HG03442 (cell line): ENCODE measurements at regions not wholly inside any gene's neighbourhood (a gene's known extent, or its start where the extent isn't known, plus 50 kb on each side); places are given as distances from the start of the nearest gene placed in this dataset.
"Not testable (repeated sequence)": the region's sequence is repeated elsewhere in the genome, so short reads cannot be mapped to it uniquely, and the experiment has no call there.

ENCODE experiments used
- ATAC-seq: cut with Tn5 transposase; IDR thresholded peaks from one replicate; pipeline ENCODE4 v1.9.1; 2021; ENCODE audit warnings: mild to moderate bottlenecking, moderate library complexity; ENCODE audit not compliant: unreplicated experiment

DNA sequence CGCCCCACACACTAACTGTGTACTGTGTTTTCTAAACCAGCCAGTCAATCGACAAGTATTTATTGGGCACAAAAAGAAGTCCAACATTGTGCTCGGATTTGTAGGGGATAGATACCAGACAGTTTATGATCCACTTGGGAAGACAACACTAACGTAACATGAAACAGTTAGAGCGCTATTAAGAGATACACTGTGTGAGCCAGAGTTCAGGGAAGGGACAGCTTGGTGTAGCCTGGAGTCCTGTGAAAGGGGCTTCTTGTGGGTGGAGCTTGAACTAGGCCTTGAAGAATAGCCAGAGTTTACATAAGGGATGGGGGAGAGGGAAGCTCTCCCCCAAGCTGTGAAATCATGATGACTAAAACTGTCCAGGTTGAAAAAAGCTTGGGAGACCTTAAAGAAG, 176.4 kb upstream of the TCF4 start:
- ATAC-seq, result no peak

- no peak for ATAC-seq
Measured at GRCh38 chr18:55763805-55764204, 175.8 kb upstream of the TCF4 start.

DNA sequence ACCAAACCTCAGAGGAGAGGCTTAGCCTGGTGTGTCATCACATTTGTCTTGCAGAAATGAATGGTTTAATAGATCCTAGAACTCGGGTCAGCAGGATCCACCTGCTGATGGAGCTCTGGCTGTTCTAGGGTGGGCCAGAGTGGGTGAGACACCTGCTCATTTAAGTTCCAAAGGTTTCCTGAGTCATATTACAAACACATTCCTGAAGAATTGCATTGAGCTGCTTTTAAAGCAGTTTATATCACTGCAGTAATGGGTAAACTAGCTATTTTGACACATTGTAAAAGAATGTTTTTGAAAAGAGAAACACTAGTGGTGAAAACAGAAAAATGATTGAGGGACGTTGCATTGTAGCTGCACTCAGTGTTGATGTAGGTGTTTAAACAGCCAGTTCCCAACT, 175.3 kb upstream of the TCF4 start:
- no peak for ATAC-seq

DNA sequence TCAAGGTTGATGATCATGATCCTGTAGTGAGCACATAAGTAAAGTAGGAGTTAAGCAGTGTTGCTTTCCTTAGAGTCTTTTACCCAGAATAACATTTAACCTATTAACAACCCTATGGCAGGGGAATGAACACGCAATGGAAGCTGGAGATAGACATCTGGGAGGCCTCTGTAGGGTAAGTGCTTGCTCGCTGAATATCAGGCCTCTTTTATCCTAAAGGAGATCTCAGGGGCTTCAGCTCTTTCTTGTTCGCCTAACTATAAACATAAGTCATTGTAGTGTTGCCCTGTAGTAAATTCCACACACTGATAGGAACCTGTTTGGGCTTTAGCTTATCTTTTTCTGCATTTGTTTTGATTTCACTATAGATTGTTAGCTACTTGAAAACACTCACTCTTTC, 174.4 kb upstream of the TCF4 start:
- ATAC-seq, result no peak

DNA sequence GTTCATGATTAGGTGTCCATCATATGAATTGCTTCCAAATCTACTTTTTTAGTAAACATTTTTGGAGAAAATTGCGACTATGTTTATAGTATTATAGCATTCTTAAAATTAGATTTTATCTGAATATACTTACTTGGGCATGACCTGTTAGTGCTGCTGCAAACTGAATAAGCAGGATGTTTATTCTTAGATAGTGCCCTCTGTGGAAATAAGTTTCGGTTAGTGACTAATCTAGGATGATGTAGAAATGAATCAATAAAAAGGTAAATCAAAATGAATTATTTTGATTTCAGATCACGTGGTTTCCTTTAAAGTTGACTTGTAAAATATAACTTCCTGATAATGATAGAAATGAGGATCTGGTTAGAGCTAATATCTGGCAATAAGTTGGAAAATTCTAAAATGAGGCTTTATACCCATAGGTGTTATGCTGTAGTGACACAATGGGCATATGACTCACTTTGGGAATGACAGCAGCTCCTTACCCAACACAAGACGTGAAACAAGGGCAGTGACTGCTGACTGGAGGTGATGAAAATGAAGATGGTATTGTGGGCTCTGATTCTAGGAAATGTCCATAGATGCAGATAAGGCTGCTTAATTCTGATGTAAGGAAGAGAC, 165.8 kb upstream of the TCF4 start:
- no peak for ATAC-seq

- ATAC-seq, result no peak
Measured at GRCh38 chr18:55751476-55751875, 163.5 kb upstream of the TCF4 start.

- no peak for ATAC-seq
Measured at GRCh38 chr18:55748227-55748738, 160.3 kb upstream of the TCF4 start.

DNA sequence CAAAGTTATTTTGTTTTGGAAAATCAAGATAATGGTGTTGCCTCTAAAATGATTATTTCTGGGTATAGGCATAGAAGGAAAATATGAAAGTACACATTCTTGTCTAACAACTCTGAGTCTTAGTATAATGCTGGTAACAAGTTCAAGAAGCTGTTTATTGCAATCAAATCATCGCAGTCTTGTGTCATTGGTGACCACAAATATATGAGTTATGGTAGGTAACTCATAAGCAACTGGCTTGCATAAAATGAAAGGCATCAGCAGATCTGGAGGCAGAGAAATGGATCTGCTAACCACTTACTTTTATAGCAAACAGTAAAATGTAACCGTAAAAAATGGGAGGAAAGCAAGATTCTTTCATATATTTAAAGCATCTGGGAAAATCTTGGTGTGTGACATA, 156.2 kb upstream of the TCF4 start:
- no peak for ATAC-seq

DNA sequence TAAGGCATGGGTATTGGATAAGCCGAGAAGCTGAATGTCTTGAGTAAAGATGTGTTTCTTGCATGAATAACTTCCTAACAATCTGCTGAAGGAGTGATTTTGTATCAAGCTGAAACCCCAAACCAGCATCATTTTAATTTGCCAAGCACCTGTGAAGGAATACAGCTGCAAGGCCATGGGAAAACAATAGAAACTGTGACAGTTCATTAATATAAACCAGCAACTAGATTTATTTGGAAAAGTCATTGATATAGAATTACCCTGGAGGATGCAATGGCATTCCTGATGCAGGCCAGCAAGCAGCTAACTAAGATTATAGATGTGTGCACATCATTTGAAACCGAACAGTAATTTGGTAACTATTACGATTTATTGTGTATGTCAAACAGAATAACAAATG, 155.7 kb upstream of the TCF4 start:
- no peak for ATAC-seq

GRCh38 chr18:55743133-55743532, 155.1 kb upstream of the TCF4 start:
- no peak for ATAC-seq

GRCh38 chr18:55739488-55739887, 151.5 kb upstream of the TCF4 start:
- ATAC-seq, result no peak

DNA sequence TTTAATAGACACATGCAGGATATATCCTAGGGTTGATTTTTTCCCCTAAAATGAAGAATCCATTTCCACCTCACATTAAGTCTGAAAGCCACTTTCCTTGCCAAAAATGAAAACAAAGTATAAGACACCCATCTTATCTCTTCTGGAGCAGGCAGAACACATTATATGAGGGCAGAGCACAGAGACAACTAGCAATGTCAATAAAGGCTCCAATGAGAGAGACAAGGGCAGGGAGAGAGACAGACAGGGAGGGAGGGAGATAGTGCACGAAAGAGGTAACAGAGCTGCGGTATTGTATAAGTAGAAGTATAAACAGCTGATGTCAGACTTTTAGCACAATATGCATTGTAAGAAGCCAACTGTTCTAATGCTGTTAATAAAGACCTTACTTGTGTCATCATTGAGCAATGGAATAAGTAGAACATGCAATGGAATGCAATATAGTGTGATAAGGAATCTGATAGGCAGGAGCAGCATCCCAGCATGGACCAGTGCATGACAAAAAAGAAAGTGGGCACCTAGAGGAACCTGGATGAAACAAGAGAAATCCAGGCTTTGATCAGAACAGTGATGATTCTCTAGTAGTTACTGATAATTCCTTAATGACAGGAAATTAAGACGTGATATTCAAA, 150.6 kb upstream of the TCF4 start:
- no peak for ATAC-seq

GRCh38 chr18:55737781-55738468, 149.9 kb upstream of the TCF4 start:
- ATAC-seq, result no peak

DNA sequence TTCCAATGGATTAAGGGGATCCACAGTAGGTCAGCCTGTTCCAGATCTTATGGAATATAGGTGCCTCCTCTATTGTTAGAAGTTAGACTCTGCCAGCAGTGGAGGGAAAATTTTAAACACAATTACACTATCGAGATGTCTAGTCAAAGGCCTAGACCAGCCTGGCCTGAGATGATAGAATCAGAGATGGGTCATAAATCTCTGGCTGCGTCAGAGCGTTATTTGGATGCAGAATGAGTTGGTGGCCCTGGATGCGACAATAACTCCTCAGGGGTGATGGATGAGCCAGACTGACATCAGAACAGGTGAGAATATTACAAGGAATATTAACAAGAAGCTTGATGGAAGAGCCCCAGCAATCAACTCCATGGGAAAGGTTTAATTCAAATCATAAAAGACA, 149.3 kb upstream of the TCF4 start:
- ATAC-seq, result no peak

- ATAC-seq, result no peak
Measured at GRCh38 chr18:55735969-55736368, 148.0 kb upstream of the TCF4 start.

- no peak for ATAC-seq
Measured at GRCh38 chr18:55735199-55735855, 147.3 kb upstream of the TCF4 start.

DNA sequence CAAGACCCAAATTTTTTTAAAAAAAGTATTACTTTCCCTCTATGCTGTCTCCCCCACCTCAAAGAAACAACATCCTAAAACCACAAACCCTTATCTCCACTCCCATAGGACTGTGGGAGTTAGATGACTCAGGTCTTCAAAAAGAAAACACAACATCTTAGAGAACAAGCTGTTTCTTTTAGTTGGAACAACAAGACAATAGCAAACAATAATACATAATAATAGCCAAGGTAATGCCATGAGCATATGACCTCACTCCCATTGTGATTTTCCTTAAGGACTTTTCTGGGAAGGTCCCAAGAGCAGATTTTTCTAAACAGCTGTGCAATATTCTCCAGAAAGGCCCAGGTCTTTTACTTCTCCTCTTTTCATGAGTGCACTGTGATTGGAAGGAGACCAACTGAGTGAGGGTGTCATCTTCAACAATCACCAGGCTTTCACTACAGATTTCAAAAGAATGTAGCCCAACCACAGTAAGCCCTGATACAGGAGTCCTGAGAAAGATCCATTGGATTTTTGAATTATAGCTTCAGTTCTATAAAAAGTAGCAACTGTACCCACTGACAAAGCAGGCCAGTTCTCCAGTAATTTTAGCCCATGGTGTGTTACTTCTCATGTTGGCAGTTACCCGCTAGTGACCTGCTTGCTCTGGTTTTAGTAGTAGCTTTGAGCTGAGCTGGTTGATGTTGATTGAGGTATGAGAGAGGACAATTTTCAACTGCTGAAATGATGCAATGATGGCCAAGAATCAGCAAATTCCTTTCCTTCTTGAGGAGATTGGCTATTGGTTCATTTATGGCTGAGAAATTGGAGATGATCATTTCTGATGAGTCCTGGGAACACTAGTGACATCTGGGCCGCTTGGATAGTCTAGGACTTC, 144.5 kb upstream of the TCF4 start:
- no peak for ATAC-seq

DNA sequence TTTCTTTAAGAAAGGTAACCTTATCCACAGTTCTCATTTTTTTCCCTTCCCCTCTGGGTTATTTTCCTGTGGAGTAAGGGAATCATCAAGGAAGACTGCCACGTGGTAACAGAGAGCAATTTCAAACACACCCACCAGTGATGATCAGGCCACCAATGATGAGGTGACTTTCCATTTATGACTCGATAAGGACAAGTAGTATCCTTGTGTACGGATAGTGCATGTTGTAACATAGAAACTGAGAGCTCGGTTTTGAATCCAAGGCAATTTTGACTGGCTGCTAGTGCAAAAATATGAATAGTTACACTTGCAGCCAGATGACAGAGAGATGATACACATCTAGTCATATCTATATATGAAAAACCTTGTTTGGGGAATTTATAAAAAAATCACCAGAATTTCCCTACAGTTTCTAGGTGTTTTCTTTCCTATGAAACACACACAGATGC, 143.6 kb upstream of the TCF4 start:
- ATAC-seq, result peak; percentile 49

DNA sequence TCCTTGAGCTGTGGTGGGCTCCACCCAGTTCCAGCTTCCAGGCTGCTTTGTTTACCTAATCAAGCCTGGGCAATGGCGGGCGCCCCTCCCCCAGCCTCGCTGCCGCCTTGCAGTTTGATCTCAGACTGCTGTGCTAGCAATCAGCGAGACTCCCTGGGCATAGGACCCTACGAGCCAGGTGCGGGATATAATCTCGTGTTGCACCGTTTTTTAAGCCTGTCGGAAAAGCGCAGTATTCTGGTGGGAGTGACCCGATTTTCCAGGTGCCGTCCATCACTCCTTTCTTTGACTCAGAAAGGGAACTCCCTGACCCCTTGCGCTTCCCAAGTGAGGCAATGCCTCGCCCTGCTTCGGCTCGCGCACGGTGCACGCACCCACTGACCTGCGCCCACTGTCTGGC, 133.0 kb upstream of the TCF4 start:
- ATAC-seq, result not testable (repeated sequence)

DNA sequence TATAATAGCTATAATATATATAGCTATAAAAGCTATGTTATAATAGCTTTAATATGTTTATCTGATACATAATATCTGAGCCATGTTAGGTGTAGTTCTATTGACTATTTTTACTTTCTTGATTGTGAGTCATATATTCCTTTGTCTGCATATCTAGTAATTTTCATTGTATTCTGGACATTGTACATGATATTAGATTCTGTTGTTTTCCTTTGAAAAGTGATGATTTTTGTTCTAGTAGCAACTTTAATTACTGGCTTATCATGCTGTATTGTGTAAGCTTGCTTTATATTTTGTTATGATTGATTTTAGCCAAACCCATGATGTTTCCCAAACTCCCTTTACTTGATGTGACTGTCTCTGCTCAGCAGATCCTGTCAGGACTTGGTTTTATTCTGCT, 125.7 kb upstream of the TCF4 start:
- ATAC-seq, result no peak

DNA sequence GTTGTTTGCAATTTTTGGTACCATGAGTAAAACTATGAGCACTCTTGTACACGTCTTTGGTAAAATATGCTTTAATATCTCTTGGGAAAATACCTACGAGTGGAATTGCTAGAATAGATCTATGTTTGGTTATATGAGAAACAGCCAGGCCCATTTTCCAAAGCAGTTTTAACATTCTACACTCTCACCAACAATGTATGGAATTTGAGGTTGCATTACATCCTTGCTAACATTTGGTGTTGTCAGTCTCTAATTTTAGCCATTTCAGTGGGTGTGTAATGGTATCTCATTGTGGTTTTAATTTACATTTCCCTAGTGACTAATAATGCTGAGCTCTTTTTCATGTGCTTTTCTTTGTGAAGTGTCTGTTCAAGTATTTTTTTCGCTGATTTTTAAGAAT, 118.9 kb upstream of the TCF4 start:
- no peak for ATAC-seq
